HL-60 (cell line): ENCODE measurements at regions not wholly inside any gene's neighbourhood (a gene's known extent, or its start where the extent isn't known, plus 50 kb on each side); places are given as distances from the start of the nearest gene placed in this dataset.

Experiments
- CTCF ChIP-seq: IDR thresholded peaks from one replicate; pipeline ENCODE4 v1.5.1; 2011; ENCODE audit warnings: low read length, control low read depth, inconsistent platforms; ENCODE audit not compliant: insufficient read depth
- GABPA ChIP-seq: IDR thresholded peaks from 2 replicates; pipeline ENCODE4 v1.6.1; 2012; ENCODE audit warnings: low read depth
- POLR2AphosphoS5 ChIP-seq: IDR thresholded peaks from 2 replicates; pipeline ENCODE4 v1.6.1; 2012; ENCODE audit warnings: low read depth
- REST ChIP-seq: IDR thresholded peaks from 2 replicates; pipeline ENCODE4 v1.6.1; 2012; ENCODE audit warnings: low read depth; ENCODE audit not compliant: insufficient replicate concordance

DNA sequence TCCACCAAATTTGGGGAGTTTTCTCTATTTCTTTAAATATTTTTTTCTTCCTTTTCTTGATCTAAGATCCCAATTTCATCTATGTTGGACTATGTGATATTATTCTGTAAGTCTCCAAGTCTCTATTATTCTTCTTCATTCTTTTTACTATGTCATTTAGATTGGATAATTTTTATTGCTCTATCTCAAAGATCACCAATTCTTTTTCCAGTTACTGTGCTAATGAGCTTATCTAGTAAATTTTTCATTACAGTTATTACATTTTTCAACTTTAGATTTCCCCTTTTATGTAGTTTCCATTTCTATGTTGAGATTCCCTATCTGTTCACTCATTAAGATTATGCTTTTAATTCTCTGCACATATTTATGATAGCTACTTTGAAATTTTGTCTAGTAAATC, 131.6 kb upstream of the NAMPT start:
- TF ChIP-seq CTCF (no peak), POLR2AphosphoS5 (no peak), GABPA (no peak), REST (no peak)
